ENCODE measurements at regions not wholly inside any gene's neighbourhood (a gene's known extent, or its start where the extent isn't known, plus 50 kb on each side); places are given as distances from the start of the nearest gene placed in this dataset.
"Not testable (repeated sequence)": the region's sequence is repeated elsewhere in the genome, so short reads cannot be mapped to it uniquely, and the experiment has no call there.

DNA sequence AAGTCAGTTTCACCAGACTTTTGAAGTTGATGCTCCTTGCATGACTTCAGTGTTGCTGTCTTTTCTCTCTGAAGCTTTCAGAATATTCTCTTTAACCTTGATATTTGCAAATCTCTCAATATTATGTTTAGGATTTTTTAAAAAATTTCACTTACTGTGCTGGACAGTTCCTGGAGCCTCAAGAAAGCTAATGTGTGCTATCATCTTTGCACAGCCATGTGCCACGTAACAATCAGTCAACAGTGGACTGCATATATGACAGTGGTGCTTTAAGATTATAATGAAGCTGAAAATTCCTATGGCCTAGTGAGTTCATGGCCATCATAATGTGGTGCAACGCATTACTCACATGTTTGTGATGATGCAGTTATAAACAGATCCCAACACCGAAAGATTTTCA is 59.1 kb upstream of the OGFRL1 start:
- H3K4me1 ChIP-seq (ENCODE audit: control insufficient read depth, insufficient read depth, low read length): no peaks in the 10 kb centered on the region
- ATAC-seq (no peak), DNase-seq (no peak)
- WGBS: 96% methylated on average over 3 of the region's 3 CpGs
- no peak overlapping the region for H3K27ac ChIP-seq (ENCODE audit: low read length)
- H3K27me3 ChIP-seq (ENCODE audit: control insufficient read depth, insufficient read depth): no peaks in the 10 kb centered on the region
- intact Hi-C loops (cut with DNase I): no loop called here
- H3K4me3 ChIP-seq (ENCODE audit: low read length): no peak overlapping the region
- H3K9me3 ChIP-seq (ENCODE audit: control insufficient read depth, low read length): no peaks in the 10 kb centered on the region

DNA sequence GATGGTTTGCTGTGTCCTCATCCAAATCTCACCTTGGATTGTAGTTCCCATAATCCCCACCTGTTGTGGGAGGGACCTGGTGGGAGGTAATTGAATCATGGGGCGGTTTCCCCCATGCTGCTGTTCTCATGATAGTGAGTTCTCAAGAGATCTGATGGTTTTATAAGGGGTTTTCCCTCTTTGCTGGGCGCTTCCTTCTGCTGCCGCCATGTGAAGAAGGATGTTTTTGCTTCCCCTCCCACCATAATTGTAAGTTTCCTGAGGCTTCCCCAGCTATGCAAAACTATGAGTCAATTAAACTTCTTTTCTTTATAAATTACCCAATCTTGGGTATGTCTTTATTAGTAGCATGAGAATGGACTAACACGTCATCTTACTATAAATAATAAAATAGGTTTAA is 55.7 kb upstream of the OGFRL1 start:
- H3K27me3 ChIP-seq (ENCODE audit: control insufficient read depth, insufficient read depth); H3K4me3 ChIP-seq (ENCODE audit: low read length); DNase-seq; ATAC-seq; H3K4me1 ChIP-seq (ENCODE audit: control insufficient read depth, insufficient read depth, low read length); H3K9me3 ChIP-seq (ENCODE audit: control insufficient read depth, low read length); intact Hi-C loops (cut with DNase I); H3K27ac ChIP-seq (ENCODE audit: low read length): not testable (repeated sequence)
- 92% methylated on average over 4 of the region's 4 CpGs for WGBS

DNA sequence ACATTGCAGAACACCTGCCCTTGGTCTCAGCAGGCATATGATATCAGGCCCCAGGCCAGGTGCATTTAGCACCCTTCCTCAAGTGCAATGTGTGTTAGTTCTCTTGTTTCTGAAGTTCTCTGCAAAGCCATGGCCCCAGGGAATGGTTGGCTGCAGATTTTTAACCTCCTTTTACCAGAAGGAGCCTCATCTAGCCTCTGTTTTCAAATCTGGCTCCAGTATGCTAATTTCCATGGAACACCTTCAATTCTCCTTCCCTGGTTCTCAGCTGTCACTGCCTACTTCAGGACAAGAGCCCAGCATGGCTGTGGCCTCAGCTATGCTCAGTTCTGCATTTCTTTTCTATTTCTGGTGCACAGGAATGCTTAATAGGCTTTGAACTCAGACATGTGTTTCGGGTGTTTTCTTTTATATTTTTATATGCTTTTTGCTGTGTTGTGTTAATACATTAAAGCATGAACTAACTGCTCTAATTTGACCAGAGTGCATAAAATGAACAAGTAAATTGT is 51.6 kb upstream of the OGFRL1 start:
- ATAC-seq (no peak), DNase-seq (no peak)
- intact Hi-C loops (cut with DNase I): no loop called here
- H3K4me1 ChIP-seq (ENCODE audit: control insufficient read depth, insufficient read depth, low read length): no peaks in the 10 kb centered on the region
- 87% methylated on average over 1 of the region's 1 CpG for WGBS
- H3K4me3 ChIP-seq (ENCODE audit: low read length): no peak overlapping the region
- no peak overlapping the region for H3K27ac ChIP-seq (ENCODE audit: low read length)
- H3K9me3 ChIP-seq (ENCODE audit: control insufficient read depth, low read length): no peaks in the 10 kb centered on the region
- no peaks in the 10 kb centered on the region for H3K27me3 ChIP-seq (ENCODE audit: control insufficient read depth, insufficient read depth)

DNA sequence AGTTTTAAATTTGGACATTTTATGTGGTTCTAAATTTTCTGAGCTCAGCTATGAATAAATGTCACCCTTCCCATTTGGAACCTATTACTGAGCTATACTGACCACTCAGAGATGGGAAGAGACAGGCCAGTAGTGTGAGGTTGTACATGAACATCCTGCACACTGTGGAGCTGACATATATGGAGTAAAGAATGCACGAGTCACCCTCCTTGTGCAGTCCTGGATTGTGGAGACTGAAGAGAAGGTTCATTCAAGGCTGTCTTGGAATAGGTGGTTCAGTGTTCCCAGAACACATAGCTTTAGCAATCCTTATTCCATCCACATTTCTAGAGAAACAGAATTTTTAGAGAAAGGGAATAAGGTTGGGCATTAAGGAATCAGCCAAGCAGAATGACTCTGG is 50.3 kb upstream of the OGFRL1 start:
- no peak overlapping the region for H3K4me3 ChIP-seq (ENCODE audit: low read length)
- H3K9me3 ChIP-seq (ENCODE audit: control insufficient read depth, low read length): no peaks in the 10 kb centered on the region
- DNase-seq: no peak
- H3K27ac ChIP-seq (ENCODE audit: low read length): no peak overlapping the region
- H3K27me3 ChIP-seq (ENCODE audit: control insufficient read depth, insufficient read depth): no peaks in the 10 kb centered on the region
- no peaks in the 10 kb centered on the region for H3K4me1 ChIP-seq (ENCODE audit: control insufficient read depth, insufficient read depth, low read length)
- no peak for ATAC-seq
- intact Hi-C loops (cut with DNase I): no loop called here
- WGBS: 69% methylated on average over 1 of the region's 1 CpG
